SK-N-DZ (cell line): ENCODE measurements at regions not wholly inside any gene's neighbourhood (a gene's known extent, or its start where the extent isn't known, plus 50 kb on each side); places are given as distances from the start of the nearest gene placed in this dataset.

Experiments
- DNase-seq: peaks from one replicate; pipeline ENCODE4 v3.0.0-alpha.2; 2015; ENCODE audit warnings: low spot score

DNA sequence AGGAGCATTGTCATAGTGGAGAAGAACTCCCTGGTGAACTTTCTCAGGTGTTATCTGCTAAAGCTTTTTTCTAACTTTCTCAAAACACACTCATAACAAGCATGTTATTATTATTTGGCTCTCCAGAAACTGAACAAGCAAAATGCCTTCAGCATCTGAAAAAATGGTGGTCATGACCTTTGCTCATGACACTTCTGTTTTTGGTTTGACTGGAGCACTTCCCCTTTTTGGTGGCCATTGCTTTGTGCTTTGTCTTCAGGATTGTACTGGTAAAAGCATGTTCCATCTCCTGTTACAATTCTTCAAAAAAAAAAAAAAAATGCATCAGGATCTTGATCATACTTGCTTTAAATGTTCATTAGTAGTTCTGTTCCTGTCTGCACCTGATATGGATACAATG is 1241.6 kb upstream of the USP15 start:
- no peak for DNase-seq

DNA sequence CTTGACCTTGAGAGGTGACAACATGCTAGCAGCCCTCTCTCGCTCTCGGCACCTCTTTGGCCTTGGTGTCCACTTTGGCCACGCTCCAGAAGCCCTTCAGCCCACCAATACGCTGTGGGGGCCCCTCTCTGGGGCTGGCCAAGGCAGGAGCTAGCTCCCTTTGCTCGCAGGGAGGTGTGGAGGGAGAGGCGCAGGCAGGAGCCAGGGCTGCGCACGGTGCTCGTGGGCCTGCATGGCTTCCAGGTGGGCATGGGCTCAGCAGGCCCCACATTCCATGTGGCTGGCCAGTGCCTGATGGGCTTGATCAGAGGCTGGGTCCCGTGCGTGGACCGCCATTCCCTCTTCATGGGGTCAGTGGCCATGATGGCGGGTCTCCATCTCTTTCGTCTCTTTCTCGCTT is 1237.0 kb upstream of the USP15 start:
- DNase-seq, result no peak

DNA sequence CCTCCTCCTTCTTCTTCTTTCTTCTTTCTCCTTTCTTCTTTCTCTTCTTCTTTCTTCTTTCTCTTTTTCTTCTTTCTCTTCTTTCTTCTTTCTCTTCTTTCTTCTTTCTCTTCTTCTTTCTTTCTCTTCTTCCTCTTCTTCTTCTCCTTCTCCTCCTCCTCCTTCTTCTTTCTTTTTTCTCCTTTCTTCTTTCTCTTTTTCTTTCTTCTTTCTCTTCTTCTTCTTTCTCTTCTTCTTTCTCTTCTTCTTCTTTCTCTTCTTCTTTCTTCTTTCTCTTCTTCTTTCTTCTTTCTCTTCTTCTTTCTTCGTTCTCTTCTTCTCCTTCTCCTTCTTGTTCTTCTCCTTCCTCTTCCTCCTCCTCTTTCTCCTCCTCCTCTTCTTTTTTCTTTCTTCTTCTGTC is 1230.7 kb upstream of the USP15 start:
- no peak for DNase-seq

DNA sequence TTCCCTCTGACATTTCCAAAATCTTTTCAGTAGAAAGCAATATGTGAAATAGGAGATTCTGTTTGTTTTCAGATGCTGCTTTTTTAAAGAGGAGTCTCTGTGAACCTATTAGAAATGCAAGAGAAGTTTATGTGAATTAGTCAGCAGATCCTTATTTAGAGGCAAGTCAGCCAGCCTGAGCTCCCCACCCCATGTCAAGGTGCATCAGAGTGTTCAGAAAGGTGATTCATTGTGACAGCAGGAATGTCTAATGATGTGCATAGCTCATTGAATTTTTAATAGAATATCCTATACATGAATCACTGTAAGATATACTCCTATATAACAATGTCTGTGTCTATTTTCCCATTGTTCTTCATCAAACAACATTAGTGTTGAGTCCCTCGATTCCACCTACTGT is 1222.4 kb upstream of the USP15 start:
- no peak for DNase-seq

DNA sequence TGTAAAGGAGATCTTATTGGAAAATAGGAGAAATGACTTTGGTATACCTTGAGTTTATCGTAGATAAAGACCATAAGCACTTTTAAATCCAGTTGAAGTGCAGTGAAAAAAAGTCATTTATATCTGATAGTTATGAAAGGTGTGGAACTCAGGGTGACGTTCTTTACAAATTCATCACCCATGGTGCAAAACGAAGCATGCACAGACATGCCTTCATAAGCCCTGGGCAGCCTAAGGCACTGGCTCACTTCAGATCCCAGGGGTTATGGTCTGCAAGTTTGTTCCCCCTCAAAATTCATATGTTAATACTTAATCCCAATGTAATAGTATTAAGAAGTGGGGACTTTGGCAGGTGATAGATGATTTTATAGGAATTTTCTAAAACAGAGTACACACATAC is 1216.4 kb upstream of the USP15 start:
- DNase-seq, result no peak

DNA sequence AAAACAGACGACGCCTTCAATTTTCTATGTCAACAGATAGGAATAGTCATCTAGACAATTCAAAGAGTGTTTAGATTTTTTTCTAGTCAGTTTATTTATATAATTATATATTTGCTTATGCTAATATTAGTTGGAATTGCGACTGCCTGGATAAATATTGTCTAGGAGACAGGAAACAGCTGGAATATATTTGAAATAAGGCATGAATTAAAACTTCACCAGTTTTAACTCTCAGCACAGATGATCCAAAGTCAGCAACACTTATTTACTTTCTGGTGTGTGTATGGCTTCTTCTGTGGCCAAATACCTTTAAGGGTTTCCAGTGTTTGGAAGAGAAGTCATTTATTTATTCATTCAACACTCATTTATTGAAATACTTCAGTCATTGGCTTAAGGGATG is 1215.4 kb upstream of the USP15 start:
- DNase-seq, result no peak

DNA sequence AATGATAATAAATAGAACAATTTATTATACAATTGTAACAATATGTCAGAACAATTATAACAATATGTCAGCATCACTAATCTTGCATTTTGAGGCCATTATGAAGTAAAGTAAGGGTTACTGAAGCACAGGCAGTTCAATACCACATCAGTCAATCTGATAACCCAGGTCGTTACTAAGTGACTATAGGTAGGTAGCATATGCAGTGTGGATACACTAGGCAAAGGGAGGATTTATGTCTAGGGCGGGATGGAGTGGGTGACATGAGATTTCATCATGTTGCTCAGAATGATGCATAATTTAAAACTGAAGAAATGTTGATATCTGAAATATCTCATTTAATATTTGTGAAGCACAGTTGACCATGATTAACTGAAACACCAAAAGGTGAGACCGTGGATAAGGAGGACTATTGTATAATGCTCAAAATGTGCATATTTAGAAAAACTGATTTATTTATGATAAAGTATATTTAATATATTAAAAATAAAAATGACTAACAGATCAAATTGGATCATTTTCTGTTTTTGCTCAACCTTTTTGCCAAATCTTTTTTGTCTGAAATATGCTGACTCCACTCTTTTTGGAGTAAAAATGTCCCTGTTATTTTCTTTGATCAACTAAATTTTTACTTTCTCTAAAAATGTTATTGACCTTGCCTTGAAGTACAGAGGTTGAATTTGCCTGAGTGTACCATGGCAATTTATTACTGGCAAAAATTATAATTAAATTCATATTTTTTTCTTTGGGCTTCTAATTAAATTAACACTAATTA is 1189.4 kb upstream of the USP15 start:
- DNase-seq, result no peak

DNA sequence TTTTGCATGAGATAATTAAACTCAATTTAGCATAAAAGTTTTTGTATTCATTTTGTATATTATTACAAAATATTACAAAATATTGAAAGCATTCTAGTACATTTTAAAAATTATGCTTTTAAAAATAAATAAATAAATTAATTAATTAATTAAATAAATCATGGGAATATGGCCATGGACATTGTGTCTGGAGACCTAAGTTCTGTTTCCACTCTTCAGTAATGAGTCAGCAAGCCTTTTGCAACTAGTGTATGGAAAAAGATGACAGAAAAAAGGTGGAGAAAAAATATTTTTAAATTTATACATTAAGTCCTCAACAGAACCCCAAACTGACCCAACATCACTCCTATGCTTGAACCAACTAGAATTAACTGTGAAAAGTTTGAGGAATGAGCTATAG is 1187.5 kb upstream of the USP15 start:
- no peak for DNase-seq

DNA sequence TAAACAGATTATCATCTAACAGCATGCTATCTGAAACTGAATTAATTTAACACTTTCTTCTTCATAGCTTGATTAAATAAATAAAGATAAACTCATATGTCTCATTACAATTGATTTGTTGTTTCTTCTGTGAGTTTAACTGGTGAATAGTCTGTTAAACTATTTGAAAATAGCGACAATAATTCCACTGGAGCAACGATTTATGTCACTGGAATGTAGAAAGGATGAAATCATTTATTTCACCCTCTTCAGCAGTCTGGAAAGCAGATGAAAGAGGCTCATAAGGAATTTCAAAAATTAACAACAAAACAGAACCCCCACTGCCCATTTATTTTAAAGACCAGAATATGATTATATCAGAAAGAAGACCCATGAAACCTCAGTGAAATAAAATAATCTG is 1165.1 kb upstream of the USP15 start:
- DNase-seq, result no peak

DNA sequence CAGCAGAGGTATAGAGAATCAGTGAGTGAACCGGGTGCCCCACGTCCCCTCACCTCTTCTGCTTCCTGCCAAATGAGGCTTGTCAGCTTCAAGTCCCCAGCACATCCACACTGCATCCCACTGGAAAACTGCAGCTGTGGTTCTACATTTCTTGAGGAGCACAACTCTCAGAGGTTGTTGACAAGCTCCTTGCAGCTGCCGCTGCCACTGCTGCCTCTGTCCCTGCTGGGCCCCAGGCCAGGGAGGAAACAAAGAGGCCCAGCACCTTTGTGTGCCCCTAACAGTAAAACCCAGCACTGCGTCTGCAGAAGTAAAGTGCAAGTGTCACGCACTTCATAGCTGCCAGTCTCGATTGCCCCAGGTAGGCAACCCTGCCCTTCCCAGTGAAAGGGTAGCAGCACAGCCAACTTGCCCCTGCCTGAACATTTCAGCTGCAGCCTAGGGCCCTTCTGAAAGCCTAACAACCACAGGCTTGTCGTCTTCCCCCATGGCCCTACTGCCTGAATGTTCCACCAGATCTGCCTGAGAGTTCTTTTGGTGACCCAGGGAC is 1162.1 kb upstream of the USP15 start:
- DNase-seq, result no peak

DNA sequence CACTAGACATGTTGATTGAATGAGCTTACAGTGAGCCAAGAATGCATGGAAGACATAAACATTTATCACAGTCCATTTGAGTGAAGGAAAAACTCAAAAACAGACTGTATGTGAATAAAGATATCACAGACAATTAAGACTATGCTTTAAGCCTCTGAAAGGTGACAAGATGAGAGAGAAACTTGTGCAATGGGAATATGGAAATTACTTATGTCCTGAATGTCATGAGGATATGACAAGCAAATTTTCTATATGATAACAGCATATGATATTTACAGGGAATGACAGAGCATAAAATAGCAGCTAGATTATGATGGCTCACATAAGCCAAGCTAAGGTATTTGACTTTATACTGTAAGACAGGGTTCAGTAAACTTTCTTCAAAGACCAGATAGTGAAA is 1153.1 kb upstream of the USP15 start:
- no peak for DNase-seq

DNA sequence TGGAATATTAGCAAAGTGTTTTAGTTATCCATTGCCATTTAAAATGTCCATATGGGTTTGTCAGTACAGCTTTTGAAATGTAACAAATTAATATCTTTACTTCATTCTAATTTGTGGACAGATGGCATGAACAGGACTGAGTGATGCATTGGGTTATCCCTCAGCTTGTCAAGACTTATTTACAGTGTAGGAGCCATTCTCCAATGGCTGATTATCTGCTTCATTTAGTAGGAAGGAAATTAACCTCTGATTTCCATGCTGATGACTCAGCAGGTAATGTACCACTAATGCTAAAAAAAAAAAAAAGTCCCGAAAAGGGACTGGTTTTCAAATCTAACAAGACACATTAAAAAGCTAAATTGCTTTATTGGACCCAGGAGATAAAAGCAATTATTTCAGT is 1149.0 kb upstream of the USP15 start:
- peak; percentile 41 for DNase-seq

DNA sequence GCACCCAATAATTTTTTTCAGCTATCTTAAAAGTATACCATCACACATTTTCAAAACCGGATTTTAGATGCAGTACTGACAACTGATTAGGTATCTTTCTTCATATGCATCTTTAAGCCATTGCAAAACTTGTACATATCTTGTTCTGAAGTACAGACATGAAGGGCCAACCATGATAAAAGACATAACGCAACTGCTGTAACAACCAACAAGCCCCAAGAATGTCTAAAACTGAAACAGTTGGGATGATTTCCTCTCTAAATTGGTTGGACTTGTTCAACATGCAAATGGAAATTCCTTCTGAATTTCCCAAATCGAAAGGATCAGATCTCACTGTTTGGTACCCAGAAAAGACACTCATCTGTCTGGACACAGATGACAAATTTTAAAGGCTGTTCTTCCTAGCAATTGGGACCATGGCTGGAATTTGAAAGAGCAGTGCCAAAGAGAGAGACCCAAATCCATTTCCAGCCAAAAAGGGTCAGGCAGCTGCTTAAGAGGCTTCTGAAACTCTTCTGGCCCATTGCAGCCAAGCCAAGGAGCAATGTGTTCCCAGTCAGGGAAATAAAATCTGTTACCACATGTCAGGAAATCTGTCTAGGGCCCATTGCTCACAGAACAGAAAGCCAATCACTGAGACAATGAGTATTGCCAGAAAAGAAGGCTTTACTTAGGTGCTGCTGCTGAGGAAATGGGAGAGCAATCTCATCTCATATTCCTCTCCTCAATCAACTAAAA is 1122.4 kb upstream of the USP15 start:
- no peak for DNase-seq

DNA sequence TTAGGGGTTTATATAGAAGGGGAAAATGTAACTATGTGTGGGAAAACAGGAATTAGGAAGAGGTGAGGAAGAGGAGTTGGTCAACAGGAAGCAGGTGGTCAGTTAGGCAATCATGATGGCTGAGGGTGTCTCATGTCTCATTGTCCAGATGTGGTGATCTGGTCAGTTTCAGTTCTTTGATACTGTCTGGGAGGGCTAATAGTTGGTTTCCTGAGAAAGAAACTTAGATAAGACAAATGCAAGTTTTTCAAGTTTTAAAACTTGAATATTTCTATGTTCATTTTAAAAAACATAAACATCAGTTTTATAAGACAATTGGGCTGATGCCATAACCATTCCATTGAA is 1121.8 kb upstream of the USP15 start:
- no peak for DNase-seq

DNA sequence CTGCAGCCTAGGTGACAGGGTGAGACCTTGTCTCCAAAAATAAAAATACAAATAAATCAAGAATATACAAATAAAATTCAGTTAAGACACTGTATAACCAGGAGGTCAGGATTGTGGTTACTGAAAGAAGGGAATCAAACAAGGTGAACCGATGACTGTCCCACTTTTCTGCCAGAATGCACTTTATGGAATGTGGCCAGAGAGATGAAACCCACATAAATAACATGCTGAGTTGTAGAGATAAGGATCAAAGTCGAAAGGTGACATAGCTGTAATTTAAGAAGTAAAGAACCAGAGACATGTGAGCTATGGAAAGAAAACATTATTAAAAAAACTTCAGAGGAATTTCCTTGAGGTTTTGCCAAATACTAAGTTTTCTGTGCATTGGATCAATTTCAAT is 1098.2 kb upstream of the USP15 start:
- DNase-seq, result peak; percentile 8

DNA sequence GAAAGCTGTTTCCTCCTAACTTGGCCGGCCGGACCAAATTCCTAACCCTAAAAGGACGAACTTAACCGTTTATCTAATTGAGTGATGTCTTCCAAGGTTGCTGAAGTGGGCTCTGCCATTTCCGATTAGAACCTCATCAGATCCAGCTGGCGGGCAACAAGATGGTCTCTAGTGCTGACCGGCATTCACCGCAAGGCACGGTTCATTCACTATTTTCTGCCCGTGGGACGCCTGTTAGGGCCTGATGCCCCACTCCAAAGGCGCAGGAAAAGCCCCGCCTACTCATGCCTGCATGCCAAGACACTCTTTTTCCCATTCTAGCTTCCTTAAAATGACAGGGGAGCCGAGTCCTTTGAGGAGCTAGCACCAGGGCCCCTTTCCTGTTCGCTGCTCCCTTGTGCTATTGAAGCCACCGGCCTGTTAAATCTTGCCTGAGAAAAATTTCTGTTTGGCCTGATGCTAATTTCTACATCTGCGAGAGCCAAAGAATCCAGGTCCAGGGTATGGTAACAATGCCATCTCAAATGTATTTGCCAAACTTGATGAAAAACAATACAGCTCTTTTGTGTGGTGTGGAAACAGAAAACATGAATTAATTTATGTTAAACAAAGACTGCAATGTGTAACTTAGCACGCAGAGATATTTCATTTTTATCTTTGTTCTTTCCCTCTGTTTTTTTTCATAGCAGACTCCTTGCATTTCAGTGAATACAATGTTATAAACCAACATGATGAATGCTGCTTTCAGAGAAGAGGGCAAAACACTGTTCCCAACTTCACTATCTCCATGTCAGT is 1071.2 kb upstream of the USP15 start:
- DNase-seq, result no peak

DNA sequence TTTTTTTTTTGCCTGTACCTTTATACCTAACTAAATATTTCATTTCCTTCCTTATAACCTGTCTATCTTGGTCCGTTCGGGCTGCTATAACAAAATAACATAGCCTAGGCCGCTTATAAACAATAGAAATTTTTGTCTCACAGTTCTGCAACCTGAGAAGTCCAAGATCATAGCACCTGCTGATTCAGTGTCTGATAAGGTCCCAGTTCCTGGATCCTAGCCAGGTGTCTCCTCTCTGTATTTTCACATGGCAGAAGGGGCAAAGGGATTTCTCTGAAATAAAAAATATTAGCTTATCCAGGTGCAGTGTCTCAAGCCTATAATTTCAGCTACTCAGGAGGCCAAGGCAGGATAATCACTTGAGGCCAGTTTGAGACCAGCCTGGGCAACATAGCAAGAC is 1046.6 kb upstream of the USP15 start:
- DNase-seq, result peak; percentile 48

DNA sequence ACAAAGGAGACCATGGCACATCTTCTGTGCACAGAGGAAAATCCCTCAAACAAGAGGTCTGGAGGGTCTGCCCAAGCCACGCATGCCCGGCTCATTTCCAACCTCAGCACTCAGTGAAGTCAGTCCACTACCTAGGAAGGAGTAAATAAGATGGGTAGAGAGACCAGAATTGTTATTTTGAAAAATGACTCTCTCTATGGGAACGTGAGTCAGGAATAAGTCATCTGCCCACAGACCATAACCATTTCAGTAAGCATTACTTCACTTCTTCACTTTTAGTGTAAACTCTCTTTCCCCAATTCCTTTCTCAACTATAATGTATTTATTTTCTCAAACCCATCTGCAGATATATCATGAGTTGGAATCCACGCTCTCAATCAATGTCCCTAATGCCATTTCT is 1039.9 kb upstream of the USP15 start:
- DNase-seq, result no peak

DNA sequence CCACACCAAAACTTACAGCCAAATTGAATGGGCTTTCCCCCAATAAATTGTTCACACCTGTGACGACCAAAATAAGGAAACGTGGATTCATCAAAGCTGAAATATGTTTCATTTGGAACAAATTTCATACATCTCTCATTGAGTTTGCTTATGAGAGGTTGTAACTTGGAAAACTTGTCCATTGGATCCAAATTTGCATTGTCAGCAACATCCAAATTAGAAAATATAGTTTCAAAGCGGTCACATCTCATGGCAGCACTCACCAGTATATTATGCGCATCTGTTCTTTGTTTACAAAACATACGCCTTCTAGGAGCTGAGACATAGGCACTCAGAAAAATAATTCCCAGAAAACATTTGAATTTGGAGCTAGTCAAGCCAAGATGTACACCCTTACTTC is 1028.2 kb upstream of the USP15 start:
- no peak for DNase-seq

DNA sequence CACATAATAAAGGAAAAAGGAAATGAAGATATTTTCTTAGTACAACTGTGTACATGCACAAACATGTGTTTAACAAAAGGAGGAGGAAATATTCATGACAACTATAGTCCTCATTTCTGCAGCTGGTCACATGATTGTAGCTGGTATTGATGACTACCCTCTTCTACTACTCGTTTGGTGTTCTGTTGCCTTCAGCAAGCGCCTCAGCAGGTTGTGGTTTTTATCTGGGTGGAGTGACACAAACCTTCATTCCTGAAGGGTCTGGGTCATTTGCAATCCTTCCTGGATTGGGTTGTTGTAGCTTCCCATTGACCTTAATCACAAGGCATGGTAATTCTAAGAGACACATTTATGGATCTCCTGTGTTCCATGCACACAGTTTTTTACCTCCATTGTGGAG is 1009.9 kb upstream of the USP15 start:
- DNase-seq, result no peak

DNA sequence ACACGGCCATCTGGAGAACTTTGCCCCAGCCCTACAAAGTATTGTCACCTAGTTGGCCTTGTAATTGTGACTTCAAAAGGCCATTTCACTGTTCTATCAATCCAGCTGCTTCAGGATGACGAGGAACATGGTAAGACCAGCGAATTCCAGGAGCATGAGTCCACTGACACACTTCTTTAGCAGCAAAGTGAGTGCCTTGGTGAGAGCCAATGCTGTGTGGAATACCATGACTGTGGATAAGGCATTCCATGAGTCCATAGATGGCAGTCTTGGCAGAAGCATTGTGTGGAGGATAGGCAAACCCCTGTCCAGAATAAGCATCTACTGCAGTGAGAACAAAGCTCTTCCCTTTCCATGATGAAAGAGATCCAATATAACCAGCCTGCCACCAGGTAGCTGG is 1009.1 kb upstream of the USP15 start:
- no peak for DNase-seq

DNA sequence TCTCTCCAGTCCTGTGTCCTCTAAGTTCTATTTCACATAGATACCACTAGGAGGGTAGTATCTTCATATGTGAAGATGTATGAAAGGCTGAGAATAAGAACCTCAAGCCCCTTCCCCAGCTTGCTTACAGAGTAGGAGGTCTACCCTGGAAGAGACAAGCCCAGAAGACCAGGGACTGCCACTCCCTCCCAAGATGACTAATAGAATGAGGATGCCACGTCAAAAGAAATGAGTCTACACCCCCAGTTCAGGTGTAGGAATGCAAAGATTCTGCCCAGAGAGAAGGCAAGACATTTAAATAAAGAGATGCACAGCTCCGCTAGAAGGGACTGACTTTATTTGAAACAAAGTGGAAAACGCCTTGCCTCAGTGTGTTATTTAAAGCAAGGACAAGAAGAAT is 1006.0 kb upstream of the USP15 start:
- DNase-seq, result no peak
